Activated T-cell treated with anti-CD3 and anti-CD28 coated beads, Interleukin-2, amount 50 U/mL, for 72 hours (primary cell): ENCODE measurements at regions not wholly inside any gene's neighbourhood (a gene's known extent, or its start where the extent isn't known, plus 50 kb on each side); places are given as distances from the start of the nearest gene placed in this dataset.

Experiments used
- ATAC-seq, 2 donors: fragments of 150-1000 bp; cut with Tn5 transposase; replicated peaks in 1 of 2; 2 replicates each; pipeline ENCODE4 v1.10.0; 2021; ENCODE audit warnings: moderate library complexity in 2 of 2, mild to moderate bottlenecking in 1 of 2
- DNase-seq, 2 donors: peaks; one replicate each; pipeline ENCODE4 v3.0.0; 2021 to 2022; ENCODE audit warnings: mixed read lengths in 1 of 2
- H3K27ac Mint-ChIP-seq: one replicate; pipeline ENCODE4 v1.8.0; 2022; ENCODE audit warnings: mild to moderate bottlenecking, moderate library complexity, mixed read lengths
- H3K27me3 Mint-ChIP-seq: one replicate; pipeline ENCODE4 v1.8.0; 2022; ENCODE audit warnings: low read depth, mixed read lengths
- H3K36me3 Mint-ChIP-seq, 2 donors: one replicate each; pipeline ENCODE4 v1.8.0; 2022; ENCODE audit warnings: mixed read lengths in 2 of 2, mild to moderate bottlenecking in 1 of 2; ENCODE audit not compliant: insufficient read depth in 2 of 2
- H3K4me1 Mint-ChIP-seq: one replicate; pipeline ENCODE4 v1.8.0; 2022; ENCODE audit warnings: low read depth, mixed read lengths
- H3K4me3 Mint-ChIP-seq, 2 donors: one replicate each; pipeline ENCODE4 v1.8.0; 2022; ENCODE audit warnings: mild to moderate bottlenecking in 2 of 2, mixed read lengths in 2 of 2, moderate library complexity in 2 of 2
- H3K9me3 Mint-ChIP-seq, 2 donors: one replicate each; pipeline ENCODE4 v1.8.0; 2022; ENCODE audit warnings: mixed read lengths in 2 of 2

- Mint-ChIP-seq H3K9me3 (no peaks in the 10 kb centered on the region), H3K4me3 (no peak overlapping the region), H3K4me1 (no peaks in the 10 kb centered on the region), H3K27ac (no peak overlapping the region), H3K27me3 (no peaks in the 10 kb centered on the region), H3K36me3 (no peaks in the 10 kb centered on the region)
- DNase-seq = no peak
- no peak for ATAC-seq
These were observed 303.9 kb upstream of the ALCAM start for GRCh38 chr3:105062853-105063252.

- no peak for ATAC-seq
- Mint-ChIP-seq H3K4me3 (no peak overlapping the region), H3K36me3 (no peaks in the 10 kb centered on the region), H3K9me3 (no peaks in the 10 kb centered on the region), H3K27ac (no peak overlapping the region), H3K4me1 (no peaks in the 10 kb centered on the region), H3K27me3 (no peaks in the 10 kb centered on the region)
- no peak for DNase-seq
These were observed 300.5 kb upstream of the ALCAM start for GRCh38 chr3:105065895-105066839.

GRCh38 chr3:105067361-105067760 is 299.3 kb upstream of the ALCAM start:
- no peak overlapping the region for H3K27ac Mint-ChIP-seq
- DNase-seq = no peak
- no peak overlapping the region for H3K4me3 Mint-ChIP-seq
- ATAC-seq = no peak
- no peaks in the 10 kb centered on the region for H3K36me3 Mint-ChIP-seq
- H3K27me3 Mint-ChIP-seq = no peaks in the 10 kb centered on the region
- H3K9me3 Mint-ChIP-seq = no peaks in the 10 kb centered on the region
- H3K4me1 Mint-ChIP-seq = no peaks in the 10 kb centered on the region

GRCh38 chr3:105077060-105077822 is 289.5 kb upstream of the ALCAM start:
- no peaks in the 10 kb centered on the region for H3K36me3 Mint-ChIP-seq
- H3K4me3 Mint-ChIP-seq = no peak overlapping the region
- H3K4me1 Mint-ChIP-seq = no peaks in the 10 kb centered on the region
- no peaks in the 10 kb centered on the region for H3K27me3 Mint-ChIP-seq
- no peak for DNase-seq
- no peak for ATAC-seq
- no peak overlapping the region for H3K27ac Mint-ChIP-seq
- peaks cover 0 to 2% of the 10 kb centered on the region in 2 donors for H3K9me3 Mint-ChIP-seq

- H3K36me3 Mint-ChIP-seq = no peaks in the 10 kb centered on the region
- H3K27me3 Mint-ChIP-seq = no peaks in the 10 kb centered on the region
- H3K4me1 Mint-ChIP-seq = no peaks in the 10 kb centered on the region
- peaks cover 0 to 2% of the 10 kb centered on the region in 2 donors for H3K9me3 Mint-ChIP-seq
- no peak overlapping the region for H3K27ac Mint-ChIP-seq
- DNase-seq = no peak
- H3K4me3 Mint-ChIP-seq = no peak overlapping the region
- no peak for ATAC-seq
These were observed 282.8 kb upstream of the ALCAM start for GRCh38 chr3:105083945-105084344.

- H3K4me3 Mint-ChIP-seq = no peak overlapping the region
These were observed 281.2 kb upstream of the ALCAM start for GRCh38 chr3:105085506-105085905.

GRCh38 chr3:105093371-105094252 is 273.1 kb upstream of the ALCAM start:
- DNase-seq = no peak
- H3K4me1 Mint-ChIP-seq = no peaks in the 10 kb centered on the region
- peaks cover 0 to 2% of the 10 kb centered on the region in 2 donors for H3K9me3 Mint-ChIP-seq
- H3K27ac Mint-ChIP-seq = no peak overlapping the region
- H3K27me3 Mint-ChIP-seq = no peaks in the 10 kb centered on the region
- H3K4me3 Mint-ChIP-seq = no peak overlapping the region
- ATAC-seq = no peak
- H3K36me3 Mint-ChIP-seq = no peaks in the 10 kb centered on the region

More at GRCh38 chr3:105085506-105085905, 281.2 kb upstream of the ALCAM start:
- ATAC-seq = no peak
- no peaks in the 10 kb centered on the region for H3K27me3 Mint-ChIP-seq
- no peaks in the 10 kb centered on the region for H3K36me3 Mint-ChIP-seq
- H3K4me1 Mint-ChIP-seq = no peaks in the 10 kb centered on the region
- peaks cover 0 to 1% of the 10 kb centered on the region in 2 donors for H3K9me3 Mint-ChIP-seq
- DNase-seq = no peak
- H3K27ac Mint-ChIP-seq = no peak overlapping the region

GRCh38 chr3:105094588-105094987 is 272.1 kb upstream of the ALCAM start:
- H3K36me3 Mint-ChIP-seq = no peaks in the 10 kb centered on the region
- H3K4me1 Mint-ChIP-seq = no peaks in the 10 kb centered on the region
- no peaks in the 10 kb centered on the region for H3K27me3 Mint-ChIP-seq
- H3K9me3 Mint-ChIP-seq = peaks cover 0 to 2% of the 10 kb centered on the region in 2 donors
- H3K4me3 Mint-ChIP-seq = no peak overlapping the region
- ATAC-seq = no peak
- DNase-seq = no peak
- no peak overlapping the region for H3K27ac Mint-ChIP-seq

GRCh38 chr3:105096071-105096470 is 270.6 kb upstream of the ALCAM start:
- peaks cover 0 to 2% of the 10 kb centered on the region in 2 donors for H3K9me3 Mint-ChIP-seq

GRCh38 chr3:105101603-105102002 is 265.1 kb upstream of the ALCAM start:
- Mint-ChIP-seq H3K27me3 (no peaks in the 10 kb centered on the region), H3K36me3 (no peaks in the 10 kb centered on the region), H3K9me3 (no peaks in the 10 kb centered on the region), H3K4me1 (no peaks in the 10 kb centered on the region), H3K4me3 (no peak overlapping the region), H3K27ac (no peak overlapping the region)
- ATAC-seq = no peak
- no peak for DNase-seq

More at GRCh38 chr3:105096071-105096470, 270.6 kb upstream of the ALCAM start:
- ATAC-seq = no peak
- no peak for DNase-seq
- Mint-ChIP-seq H3K27me3 (no peaks in the 10 kb centered on the region), H3K4me3 (no peak overlapping the region), H3K4me1 (no peaks in the 10 kb centered on the region), H3K36me3 (no peaks in the 10 kb centered on the region), H3K27ac (no peak overlapping the region)

- no peak for DNase-seq
- H3K27ac Mint-ChIP-seq = no peak overlapping the region
- H3K4me1 Mint-ChIP-seq = no peaks in the 10 kb centered on the region
- no peak overlapping the region for H3K4me3 Mint-ChIP-seq
- no peaks in the 10 kb centered on the region for H3K27me3 Mint-ChIP-seq
- no peaks in the 10 kb centered on the region for H3K9me3 Mint-ChIP-seq
- H3K36me3 Mint-ChIP-seq = no peaks in the 10 kb centered on the region
- ATAC-seq = no peak
These were observed 263.6 kb upstream of the ALCAM start for GRCh38 chr3:105103139-105103538.

- Mint-ChIP-seq H3K27ac (no peak overlapping the region), H3K36me3 (peaks cover 0 to 2% of the 10 kb centered on the region in 2 donors), H3K27me3 (no peaks in the 10 kb centered on the region), H3K4me3 (no peak overlapping the region), H3K9me3 (peaks cover 2 to 12% of the 10 kb centered on the region in 2 donors), H3K4me1 (no peaks in the 10 kb centered on the region)
- DNase-seq (no peak), ATAC-seq (no peak)
These were observed 257.9 kb upstream of the ALCAM start for GRCh38 chr3:105108823-105109222.
